ENCODE measurements at regions not wholly inside any gene's neighbourhood (a gene's known extent, or its start where the extent isn't known, plus 50 kb on each side); places are given as distances from the start of the nearest gene placed in this dataset.

- DNase-seq: no peak
These were observed 322.3 kb downstream of the GBE1 start for GRCh38 chr3:81439108-81439507.

GRCh38 chr3:81437683-81438082 is 323.8 kb downstream of the GBE1 start:
- DNase-seq: peak in 1 of 2 experiments; percentile 4

- DNase-seq: no peak
These were observed 325.3 kb downstream of the GBE1 start for GRCh38 chr3:81436182-81436581.

- DNase-seq: no peak
These were observed 326.4 kb downstream of the GBE1 start for GRCh38 chr3:81435050-81435449.

- no peak for DNase-seq
These were observed 327.3 kb downstream of the GBE1 start for GRCh38 chr3:81434161-81434560.

- DNase-seq: no peak
These were observed 327.8 kb downstream of the GBE1 start for GRCh38 chr3:81433675-81434074.

- no peak for DNase-seq
These were observed 329.0 kb downstream of the GBE1 start for GRCh38 chr3:81432456-81432855.

GRCh38 chr3:81426826-81427577 is 334.4 kb downstream of the GBE1 start:
- no peak for DNase-seq

GRCh38 chr3:81425198-81425868 is 336.1 kb downstream of the GBE1 start:
- no peak for DNase-seq

GRCh38 chr3:81419228-81419627 is 342.2 kb downstream of the GBE1 start:
- DNase-seq: peak in 1 of 2 experiments; percentile 14

GRCh38 chr3:81416812-81417211 is 344.6 kb downstream of the GBE1 start:
- no peak for DNase-seq

GRCh38 chr3:81406318-81406717 is 355.1 kb downstream of the GBE1 start:
- DNase-seq: no peak

GRCh38 chr3:81395739-81396513 is 365.5 kb downstream of the GBE1 start:
- DNase-seq: peak; percentile 15 to 64

- DNase-seq: peak in 1 of 2 experiments; percentile 28
These were observed 366.6 kb downstream of the GBE1 start for GRCh38 chr3:81394651-81395524.

- peak in 1 of 2 experiments; percentile 70 for DNase-seq
These were observed 368.2 kb downstream of the GBE1 start for GRCh38 chr3:81393251-81393650.

- no peak for DNase-seq
These were observed 370.6 kb downstream of the GBE1 start for GRCh38 chr3:81390796-81391195.

GRCh38 chr3:81388191-81388590 is 373.3 kb downstream of the GBE1 start:
- DNase-seq: no peak

- DNase-seq: no peak
These were observed 379.0 kb downstream of the GBE1 start for GRCh38 chr3:81382470-81382869.

GRCh38 chr3:81380234-81380633 is 381.2 kb downstream of the GBE1 start:
- DNase-seq: no peak

- no peak for DNase-seq
These were observed 382.7 kb downstream of the GBE1 start for GRCh38 chr3:81378552-81379293.

- peak in 1 of 2 experiments; percentile 21 for DNase-seq
These were observed 385.5 kb downstream of the GBE1 start for GRCh38 chr3:81375921-81376320.

GRCh38 chr3:81364411-81364810 is 397.0 kb downstream of the GBE1 start:
- no peak for DNase-seq
